OCI-LY7 (cell line): ENCODE measurements at regions not wholly inside any gene's neighbourhood (a gene's known extent, or its start where the extent isn't known, plus 50 kb on each side); places are given as distances from the start of the nearest gene placed in this dataset.

ENCODE experiments used
- BruUV-seq: library from RNA; stranded (reverse); fragments of 400-500 nt; replicated peaks from 2 replicates; lab custom pipeline; 2021; lab: Mats Ljungman, UMichigan
- CTCF ChIA-PET: fragments of 300-600 bp; sonication (Branson Sonifier 250); formaldehyde crosslinking; loops from one replicate; lab custom pipeline; 2022; ENCODE audit warnings: antibody characterized with exemption; ENCODE audit not compliant: unreplicated experiment; lab: Charles Lee
- POLR2A ChIA-PET: fragments of 300-600 bp; sonication (Branson Sonifier 250); formaldehyde crosslinking; loops from one replicate; lab custom pipeline; 2022; ENCODE audit warnings: antibody characterized with exemption; lab: Charles Lee
- DNase-seq: peaks from one replicate; pipeline ENCODE4 v3.0.0-alpha.2; 2015; ENCODE audit warnings: low spot score
- H2AFZ ChIP-seq: fragments of 200-600 bp; sonication (generic), shearing (Covaris generic); 2 replicates; pipeline ENCODE4 v1.6.1; 2014; ENCODE audit warnings: mild to moderate bottlenecking, antibody characterized with exemption, low read length, moderate library complexity
- H3K27ac ChIP-seq: fragments of 200-600 bp; sonication (generic); 2 replicates; pipeline ENCODE4 v1.5.1; 2014; ENCODE audit warnings: mixed run types, low read depth, mild to moderate bottlenecking, moderate library complexity, low read length, inconsistent platforms; ENCODE audit not compliant: poor library complexity, severe bottlenecking
- H3K36me3 ChIP-seq: fragments of 200-600 bp; sonication (generic); 2 replicates; pipeline ENCODE4 v1.6.1; 2014; ENCODE audit warnings: mild to moderate bottlenecking, antibody characterized with exemption, low read length, moderate library complexity, mixed read lengths; ENCODE audit not compliant: insufficient read depth
- H3K4me1 ChIP-seq: fragments of 200-600 bp; sonication (generic); 2 replicates; pipeline ENCODE4 v1.5.1; 2014; ENCODE audit warnings: mild to moderate bottlenecking, low read length; ENCODE audit not compliant: insufficient read depth, poor library complexity, severe bottlenecking
- H3K4me2 ChIP-seq: fragments of 200-600 bp; sonication (generic); 2 replicates; pipeline ENCODE4 v1.6.1; 2014; ENCODE audit warnings: mild to moderate bottlenecking, low read length
- H3K4me3 ChIP-seq: fragments of 200-600 bp; sonication (generic); 2 replicates; pipeline ENCODE4 v1.5.1; 2014; ENCODE audit warnings: mild to moderate bottlenecking, low read depth, low read length; ENCODE audit not compliant: poor library complexity, severe bottlenecking
- H3K79me2 ChIP-seq: fragments of 200-600 bp; sonication (generic); 2 replicates; pipeline ENCODE4 v1.6.1; 2016; ENCODE audit warnings: low read depth, mild to moderate bottlenecking, low read length, moderate library complexity, mixed read lengths; ENCODE audit not compliant: insufficient read depth
- H3K9me2 ChIP-seq: fragments of 200-600 bp; sonication (generic); 2 replicates; pipeline ENCODE4 v1.6.1; 2016; ENCODE audit warnings: mild to moderate bottlenecking, low read length, mixed read lengths; ENCODE audit not compliant: insufficient read depth
- H3K9me3 ChIP-seq: fragments of 200-600 bp; sonication (generic); 2 replicates; pipeline ENCODE4 v1.6.1; 2014; ENCODE audit warnings: mild to moderate bottlenecking, mixed run types, low read length, mixed read lengths
- H4K20me1 ChIP-seq: fragments of 200-600 bp; sonication (generic); 2 replicates; pipeline ENCODE4 v1.6.1; 2014; ENCODE audit warnings: mild to moderate bottlenecking, antibody characterized with exemption, low read length, moderate library complexity, mixed read lengths; ENCODE audit not compliant: insufficient read depth
- EZH2phosphoT487 ChIP-seq: fragments of 200-600 bp; sonication (generic); IDR thresholded peaks from 2 replicates; pipeline ENCODE4 v1.6.1; 2018; ENCODE audit warnings: low read depth, borderline replicate concordance, mild to moderate bottlenecking, mixed run types, antibody characterized with exemption, low read length, moderate library complexity, mixed read lengths
- intact Hi-C: fragments of 100-400 bp; cut with micrococcal nuclease; formaldehyde crosslinking; loops from one replicate; pipeline ENCODE4 v1.10.0; 2022; ENCODE audit not compliant: unreplicated experiment
- TF ChIP-seq, protein P1 (sequence below): fragments of 200-600 bp; sonication (generic); conservative IDR thresholded peaks from 2 replicates; pipeline ENCODE4 v1.5.1; 2014; ENCODE audit warnings: mild to moderate bottlenecking, antibody characterized with exemption, low read length, moderate library complexity, mixed read lengths

- CTCF ChIA-PET = no interaction called here
- no peaks in the 10 kb centered on the region for H3K4me1 ChIP-seq
- POLR2A ChIA-PET = interaction anchor here (1.0 kb wide), 1 partner anchor 10 kb away, joined by 6 read pairs; no protein-coding TSS in a partner anchor
- no peak for TF ChIP-seq EZH2phosphoT487
- TF ChIP-seq, protein P1, sequence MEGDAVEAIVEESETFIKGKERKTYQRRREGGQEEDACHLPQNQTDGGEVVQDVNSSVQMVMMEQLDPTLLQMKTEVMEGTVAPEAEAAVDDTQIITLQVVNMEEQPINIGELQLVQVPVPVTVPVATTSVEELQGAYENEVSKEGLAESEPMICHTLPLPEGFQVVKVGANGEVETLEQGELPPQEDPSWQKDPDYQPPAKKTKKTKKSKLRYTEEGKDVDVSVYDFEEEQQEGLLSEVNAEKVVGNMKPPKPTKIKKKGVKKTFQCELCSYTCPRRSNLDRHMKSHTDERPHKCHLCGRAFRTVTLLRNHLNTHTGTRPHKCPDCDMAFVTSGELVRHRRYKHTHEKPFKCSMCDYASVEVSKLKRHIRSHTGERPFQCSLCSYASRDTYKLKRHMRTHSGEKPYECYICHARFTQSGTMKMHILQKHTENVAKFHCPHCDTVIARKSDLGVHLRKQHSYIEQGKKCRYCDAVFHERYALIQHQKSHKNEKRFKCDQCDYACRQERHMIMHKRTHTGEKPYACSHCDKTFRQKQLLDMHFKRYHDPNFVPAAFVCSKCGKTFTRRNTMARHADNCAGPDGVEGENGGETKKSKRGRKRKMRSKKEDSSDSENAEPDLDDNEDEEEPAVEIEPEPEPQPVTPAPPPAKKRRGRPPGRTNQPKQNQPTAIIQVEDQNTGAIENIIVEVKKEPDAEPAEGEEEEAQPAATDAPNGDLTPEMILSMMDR = no peak
- no peaks in the 10 kb centered on the region for H3K9me2 ChIP-seq
- no peak overlapping the region for H2AFZ ChIP-seq
- no peak overlapping the region for H3K4me3 ChIP-seq
- no TSS peak for BruUV-seq
- DNase-seq = no peak
- H3K4me2 ChIP-seq = no peak overlapping the region
- H4K20me1 ChIP-seq = no peaks in the 10 kb centered on the region
- H3K27ac ChIP-seq = no peak overlapping the region
- intact Hi-C loops = no loop called here
- H3K79me2 ChIP-seq = no peaks in the 10 kb centered on the region
- H3K9me3 ChIP-seq = 0 out of 2 replicates have a peak, but pooled peaks cover 7% of the 10 kb centered on the region
- no peaks in the 10 kb centered on the region for H3K36me3 ChIP-seq
Measured at GRCh38 chr15:54859982-54860381, 336.8 kb downstream of the RSL24D1 start.

DNA sequence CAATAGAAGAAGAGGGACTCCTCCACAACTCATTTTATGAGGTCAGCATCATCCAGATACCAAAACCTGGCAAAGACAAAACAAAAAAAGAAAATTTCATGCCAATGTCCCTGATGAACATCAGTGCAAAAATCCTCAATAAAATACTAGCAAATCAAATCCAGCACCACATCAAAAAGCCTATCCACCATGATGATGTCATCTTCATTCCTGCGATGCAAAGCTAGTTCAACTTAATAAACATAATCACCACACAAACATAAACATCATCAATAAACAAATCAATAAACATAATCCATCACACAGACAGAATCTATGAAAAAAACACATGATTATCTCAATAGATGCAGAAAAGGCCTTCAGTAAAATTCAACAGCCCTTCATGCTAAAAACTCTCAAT lies 342.1 kb downstream of the RSL24D1 start:
- Histone ChIP-seq H3K36me3 (no peaks in the 10 kb centered on the region), H3K4me2 (no peak overlapping the region), H3K4me3 (no peak overlapping the region), H3K27ac (no peak overlapping the region), H3K9me3 (no peaks in the 10 kb centered on the region), H3K9me2 (no peaks in the 10 kb centered on the region), H4K20me1 (no peaks in the 10 kb centered on the region), H3K4me1 (no peaks in the 10 kb centered on the region), H3K79me2 (no peaks in the 10 kb centered on the region), H2AFZ (no peak overlapping the region)
- POLR2A ChIA-PET = interaction anchor here (0.6 kb wide), 1 partner anchor 1827 kb away, joined by 3 read pairs; no protein-coding TSS in a partner anchor
- no peak for DNase-seq
- no TSS peak for BruUV-seq
- TF ChIP-seq EZH2phosphoT487 = no peak
- TF ChIP-seq, protein P1 = no peak
- CTCF ChIA-PET = no interaction called here
- intact Hi-C loops = no loop called here

DNA sequence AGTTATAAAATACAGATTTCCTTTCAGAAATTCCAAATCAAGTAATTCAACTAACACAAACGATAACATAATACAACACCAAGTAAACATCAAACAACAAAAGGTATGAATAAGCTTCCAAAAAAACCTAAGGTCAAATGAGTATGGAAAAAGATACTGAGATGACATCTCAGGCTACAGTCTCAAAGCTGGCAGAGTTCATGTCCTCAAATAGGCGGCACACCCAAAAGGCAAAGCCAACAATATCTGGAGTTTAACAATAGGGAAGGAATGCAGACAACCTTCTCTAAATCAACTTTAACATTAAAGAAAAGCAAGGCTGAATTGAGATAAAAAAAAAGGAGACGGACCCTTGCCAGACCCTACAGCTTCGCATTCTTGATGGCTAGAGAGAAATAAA lies 346.6 kb downstream of the RSL24D1 start:
- no peaks in the 10 kb centered on the region for H3K79me2 ChIP-seq
- H3K27ac ChIP-seq = no peak overlapping the region
- BruUV-seq = no TSS peak
- H4K20me1 ChIP-seq = no peaks in the 10 kb centered on the region
- POLR2A ChIA-PET = interaction anchor here (0.6 to 1.2 kb wide), 2 partner anchors 9 to 75 kb away, joined by 3 to 6 read pairs; no protein-coding TSS in a partner anchor
- CTCF ChIA-PET = no interaction called here
- H3K9me2 ChIP-seq = no peaks in the 10 kb centered on the region
- H3K36me3 ChIP-seq = no peaks in the 10 kb centered on the region
- no peak overlapping the region for H2AFZ ChIP-seq
- no peak for DNase-seq
- TF ChIP-seq, protein P1 = no peak
- TF ChIP-seq EZH2phosphoT487 = no peak
- no peaks in the 10 kb centered on the region for H3K9me3 ChIP-seq
- H3K4me1 ChIP-seq = no peaks in the 10 kb centered on the region
- H3K4me2 ChIP-seq = no peak overlapping the region
- no peak overlapping the region for H3K4me3 ChIP-seq
- intact Hi-C loops = no loop called here
